Tibial nerve (tissue), 4 donors: ENCODE measurements at regions not wholly inside any gene's neighbourhood (a gene's known extent, or its start where the extent isn't known, plus 50 kb on each side); places are given as distances from the start of the nearest gene placed in this dataset.

Experiments used
- CTCF ChIP-seq, 5 experiments: fragments of 200-600 bp in 3 of 5; fragments of 450-650 bp in 2 of 5; sonication (generic) in 3 of 5; IDR thresholded peaks; one replicate each; pipeline ENCODE4 v1.5.1; 2016 to 2019; ENCODE audit warnings: antibody characterized with exemption in 5 of 5, mild to moderate bottlenecking in 3 of 5, moderate library complexity in 2 of 5
- EP300 ChIP-seq, 2 donors: sonication (generic); formaldehyde crosslinking; IDR thresholded peaks; one replicate each; pipeline ENCODE4 v1.6.1; 2017; ENCODE audit warnings: antibody characterized with exemption in 2 of 2, mild to moderate bottlenecking in 1 of 2
- POLR2A ChIP-seq, 2 donors: fragments of 450-650 bp; IDR thresholded peaks; one replicate each; pipeline ENCODE4 v1.6.1; 2017; ENCODE audit warnings: antibody characterized with exemption in 2 of 2, mild to moderate bottlenecking in 2 of 2, moderate library complexity in 2 of 2

- TF ChIP-seq CTCF (IDR thresholded peaks at IDR 0.05) (no peak), EP300 (IDR thresholded peaks at IDR 0.05) (no peak), POLR2A (IDR thresholded peaks at IDR 0.05) (no peak)
Observed at GRCh38 chrX:142084611-142085010, 120.5 kb downstream of the MAGEC2 start.
